BE2C (cell line): ENCODE measurements at regions not wholly inside any gene's neighbourhood (a gene's known extent, or its start where the extent isn't known, plus 50 kb on each side); places are given as distances from the start of the nearest gene placed in this dataset.
A peak's percentile ranks its signal among the peaks of the same experiment; 100 is the strongest.

Experiments
- DNase-seq: peaks from one replicate; pipeline ENCODE4 v3.0.0-alpha.2; 2020
- H3K27me3 ChIP-seq: fragments of 250-450 bp; sonication (Bioruptor Pico); 2 replicates; pipeline ENCODE4 v1.5.1; 2020; ENCODE audit warnings: mild to moderate bottlenecking
- H3K36me3 ChIP-seq: fragments of 250-450 bp; sonication (Bioruptor Pico); 2 replicates; pipeline ENCODE4 v1.5.1; 2020; ENCODE audit warnings: mild to moderate bottlenecking
- H3K4me1 ChIP-seq: fragments of 250-450 bp; sonication (Bioruptor Pico); 2 replicates; pipeline ENCODE4 v1.5.1; 2020
- H3K4me3 ChIP-seq: 2 replicates; pipeline ENCODE4 v1.5.1; 2011; ENCODE audit warnings: low read depth, low read length
- H3K9me3 ChIP-seq: fragments of 250-450 bp; sonication (Bioruptor Pico); 2 replicates; pipeline ENCODE4 v1.5.1; 2020
- TF ChIP-seq, protein P1 (sequence below): IDR thresholded peaks from 2 replicates; pipeline ENCODE4 v1.5.1; 2012; ENCODE audit warnings: mild to moderate bottlenecking, low read depth, low read length

DNA sequence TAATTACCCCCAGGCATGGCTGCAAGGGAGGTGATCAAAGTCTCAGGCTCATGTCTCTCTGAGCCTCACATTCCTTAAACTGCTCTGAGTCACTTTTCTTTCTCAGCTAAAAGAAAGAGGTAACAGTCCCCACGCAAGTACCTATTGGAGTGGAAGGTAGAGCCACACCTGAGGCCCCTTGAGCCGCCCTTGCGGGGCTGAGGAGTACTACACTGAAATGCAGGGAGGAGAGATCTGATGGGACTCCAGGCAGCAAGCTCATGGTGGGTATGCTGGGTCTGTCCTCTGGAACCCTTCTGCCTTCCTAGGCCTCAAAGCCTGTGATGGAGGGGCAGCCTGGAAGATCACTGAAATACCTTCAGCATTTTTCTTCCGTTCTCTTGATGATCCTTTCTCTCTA lies 960.0 kb downstream of the DNAJB9 start:
- TF ChIP-seq, protein P1, sequence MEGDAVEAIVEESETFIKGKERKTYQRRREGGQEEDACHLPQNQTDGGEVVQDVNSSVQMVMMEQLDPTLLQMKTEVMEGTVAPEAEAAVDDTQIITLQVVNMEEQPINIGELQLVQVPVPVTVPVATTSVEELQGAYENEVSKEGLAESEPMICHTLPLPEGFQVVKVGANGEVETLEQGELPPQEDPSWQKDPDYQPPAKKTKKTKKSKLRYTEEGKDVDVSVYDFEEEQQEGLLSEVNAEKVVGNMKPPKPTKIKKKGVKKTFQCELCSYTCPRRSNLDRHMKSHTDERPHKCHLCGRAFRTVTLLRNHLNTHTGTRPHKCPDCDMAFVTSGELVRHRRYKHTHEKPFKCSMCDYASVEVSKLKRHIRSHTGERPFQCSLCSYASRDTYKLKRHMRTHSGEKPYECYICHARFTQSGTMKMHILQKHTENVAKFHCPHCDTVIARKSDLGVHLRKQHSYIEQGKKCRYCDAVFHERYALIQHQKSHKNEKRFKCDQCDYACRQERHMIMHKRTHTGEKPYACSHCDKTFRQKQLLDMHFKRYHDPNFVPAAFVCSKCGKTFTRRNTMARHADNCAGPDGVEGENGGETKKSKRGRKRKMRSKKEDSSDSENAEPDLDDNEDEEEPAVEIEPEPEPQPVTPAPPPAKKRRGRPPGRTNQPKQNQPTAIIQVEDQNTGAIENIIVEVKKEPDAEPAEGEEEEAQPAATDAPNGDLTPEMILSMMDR: no peak
- DNase-seq: no peak
- no peaks in the 10 kb centered on the region for H3K27me3 ChIP-seq
- no peaks in the 10 kb centered on the region for H3K36me3 ChIP-seq
- H3K4me1 ChIP-seq: no peaks in the 10 kb centered on the region
- no peaks in the 10 kb centered on the region for H3K9me3 ChIP-seq
- H3K4me3 ChIP-seq: no peak overlapping the region

DNA sequence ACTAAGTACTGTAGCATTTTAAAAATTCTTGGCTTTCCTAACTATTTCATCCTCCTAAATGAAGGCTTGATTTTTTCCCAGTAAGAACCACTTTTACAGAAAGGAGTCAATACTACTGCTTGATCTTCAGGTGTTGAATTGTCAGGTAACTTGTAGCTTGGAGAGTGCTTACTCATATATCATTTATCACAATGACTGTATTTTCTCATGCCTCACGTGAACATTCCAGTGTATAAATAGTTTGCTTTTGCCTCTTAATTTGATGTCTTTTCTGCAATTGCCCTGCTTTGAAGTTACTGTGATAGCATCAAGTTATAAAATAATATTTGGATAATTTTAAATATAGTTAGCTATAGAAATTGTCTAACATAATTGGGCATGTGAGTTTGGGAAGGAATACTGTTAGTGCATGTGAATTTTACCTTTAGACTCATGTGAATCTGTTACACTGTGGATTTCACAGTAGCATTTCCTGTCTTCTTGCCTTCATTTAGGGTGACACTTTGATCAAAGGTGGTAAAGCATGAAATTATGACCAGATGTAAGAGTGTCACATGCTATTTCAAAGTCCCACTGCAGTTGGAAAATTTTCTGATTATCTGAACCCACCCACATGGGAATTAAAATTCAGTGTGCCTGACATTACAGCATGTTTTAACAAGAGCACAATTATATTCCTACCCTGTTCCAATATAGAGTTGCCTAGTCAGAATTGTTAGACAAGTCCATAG lies 962.8 kb downstream of the DNAJB9 start:
- Histone ChIP-seq H3K36me3 (no peaks in the 10 kb centered on the region), H3K4me3 (no peak overlapping the region), H3K4me1 (no peaks in the 10 kb centered on the region), H3K27me3 (no peaks in the 10 kb centered on the region), H3K9me3 (no peaks in the 10 kb centered on the region)
- DNase-seq: no peak
- TF ChIP-seq, protein P1: no peak

DNA sequence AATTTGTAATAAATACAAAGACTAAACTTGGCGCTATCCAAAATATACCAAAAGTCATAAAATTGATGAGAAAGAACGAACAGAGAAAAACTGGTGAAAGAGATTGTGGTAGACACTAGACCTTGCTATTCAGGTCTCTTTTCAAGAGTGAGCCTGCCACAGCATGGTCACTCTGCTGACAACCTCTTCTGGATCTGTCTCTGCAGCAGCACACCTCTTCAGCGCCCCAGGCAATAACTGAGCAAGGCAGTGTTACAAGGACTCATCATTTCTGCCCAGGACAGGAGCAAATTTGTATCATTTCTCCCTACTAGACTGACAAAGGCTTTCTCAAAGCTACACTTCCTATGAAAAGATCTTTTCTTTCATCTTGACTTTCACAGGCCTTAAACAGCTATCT lies 976.0 kb downstream of the DNAJB9 start:
- Histone ChIP-seq H3K36me3 (no peaks in the 10 kb centered on the region), H3K9me3 (no peaks in the 10 kb centered on the region; the same call in 1 of the 2 replicates), H3K4me3 (no peak overlapping the region), H3K27me3 (no peaks in the 10 kb centered on the region), H3K4me1 (no peaks in the 10 kb centered on the region; the same call in 1 of the 2 replicates)
- peak; percentile 43 for DNase-seq
- TF ChIP-seq, protein P1: no peak

DNA sequence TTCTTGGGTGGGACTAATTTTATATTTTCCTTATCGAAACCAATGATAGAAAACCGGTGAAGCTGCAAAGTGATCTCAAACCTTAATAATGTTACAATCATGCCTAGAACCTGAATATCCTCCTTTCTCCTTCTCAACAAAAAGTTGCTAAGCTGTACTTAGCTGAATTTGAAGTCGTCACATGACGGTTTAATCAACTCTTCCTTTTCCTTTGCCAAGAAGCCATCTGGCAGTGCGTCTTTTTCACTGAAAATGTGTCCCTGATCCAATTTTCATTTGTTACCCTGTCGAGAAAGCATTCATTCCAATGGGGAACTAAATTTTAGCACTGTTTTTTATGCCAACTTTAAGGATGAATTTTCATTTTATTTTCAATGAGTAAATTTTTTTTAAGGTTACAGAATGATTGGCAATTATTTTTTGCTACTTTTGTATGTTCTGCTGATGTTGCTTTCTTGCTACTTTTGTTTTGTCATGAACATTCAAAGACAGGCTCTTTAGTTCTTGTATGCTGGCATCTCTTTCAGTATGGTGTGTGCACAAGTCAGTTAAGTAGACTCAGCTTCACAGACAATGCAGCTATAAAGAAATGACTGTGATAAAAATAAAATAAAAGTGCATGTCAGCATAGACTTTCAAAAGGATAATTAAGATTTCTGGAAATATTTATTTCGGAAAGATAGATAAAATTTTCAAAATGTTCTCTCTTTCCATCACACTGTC lies 980.0 kb downstream of the DNAJB9 start:
- DNase-seq: no peak
- TF ChIP-seq, protein P1: no peak
- no peaks in the 10 kb centered on the region for H3K36me3 ChIP-seq
- no peaks in the 10 kb centered on the region; the same call in 1 of the 2 replicates for H3K4me1 ChIP-seq
- no peak overlapping the region for H3K4me3 ChIP-seq
- H3K9me3 ChIP-seq: no peaks in the 10 kb centered on the region
- no peaks in the 10 kb centered on the region for H3K27me3 ChIP-seq

DNA sequence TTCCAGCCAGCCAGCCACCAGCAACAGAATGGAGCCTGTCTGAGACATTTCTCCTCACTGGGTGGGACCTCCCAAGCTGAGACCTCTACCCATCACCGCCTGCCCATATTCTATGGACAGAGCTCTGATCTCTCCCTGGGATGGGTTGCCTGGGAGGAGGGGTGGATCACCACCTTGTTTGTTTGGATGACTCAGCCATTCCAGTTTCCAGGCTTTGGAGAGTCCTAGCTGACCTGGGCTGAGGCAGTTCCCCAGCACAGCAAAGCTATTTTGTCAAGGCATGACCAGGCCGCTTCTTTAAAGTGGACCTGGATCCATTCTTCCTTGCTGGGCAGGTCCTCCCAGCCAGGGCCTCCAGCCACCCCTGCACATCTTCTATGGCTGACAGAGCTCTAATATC lies 982.3 kb downstream of the DNAJB9 start:
- DNase-seq: no peak
- Histone ChIP-seq H3K27me3 (no peaks in the 10 kb centered on the region), H3K4me1 (no peaks in the 10 kb centered on the region; the same call in 1 of the 2 replicates), H3K4me3 (no peak overlapping the region), H3K9me3 (no peaks in the 10 kb centered on the region; the same call in 1 of the 2 replicates), H3K36me3 (no peaks in the 10 kb centered on the region)
- TF ChIP-seq, protein P1: no peak

DNA sequence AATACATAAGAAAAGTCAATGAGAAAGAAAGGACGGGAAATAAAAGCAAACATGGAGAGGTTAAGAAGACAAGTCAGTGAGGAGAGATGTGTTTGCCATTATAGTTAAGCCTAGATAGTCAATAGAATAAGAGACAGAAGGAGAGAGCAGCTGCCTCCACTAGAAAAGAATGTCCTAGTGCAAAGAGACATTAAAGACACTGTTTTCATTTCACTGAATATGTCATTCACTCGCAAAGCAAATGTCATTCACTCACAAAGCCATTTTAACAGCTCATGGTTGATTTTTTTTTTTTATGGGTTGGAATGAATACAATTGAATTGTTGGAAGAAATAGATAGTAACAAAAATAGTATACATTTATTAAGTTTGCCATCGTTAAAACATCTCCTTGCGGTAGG lies 1007.6 kb downstream of the DNAJB9 start:
- Histone ChIP-seq H3K9me3 (no peaks in the 10 kb centered on the region), H3K4me1 (no peaks in the 10 kb centered on the region), H3K4me3 (no peak overlapping the region), H3K36me3 (no peaks in the 10 kb centered on the region), H3K27me3 (no peaks in the 10 kb centered on the region)
- DNase-seq: no peak
- TF ChIP-seq, protein P1: no peak
